Mucosa of rectum (tissue), 2 donors: ENCODE measurements at regions not wholly inside any gene's neighbourhood (a gene's known extent, or its start where the extent isn't known, plus 50 kb on each side); places are given as distances from the start of the nearest gene placed in this dataset.
"Not testable (repeated sequence)": the region's sequence is repeated elsewhere in the genome, so short reads cannot be mapped to it uniquely, and the experiment has no call there.

Experiments used
- H3K27ac ChIP-seq, 2 donors: one replicate each; pipeline ENCODE4 v1.7.0; 2013; ENCODE audit warnings: inconsistent platforms in 2 of 2, low read depth in 2 of 2, low read length in 2 of 2
- H3K27me3 ChIP-seq, 2 donors: one replicate each; pipeline ENCODE4 v1.7.0; 2013; ENCODE audit warnings: low read length in 2 of 2; ENCODE audit not compliant: control insufficient read depth in 2 of 2, insufficient read depth in 2 of 2
- H3K36me3 ChIP-seq, 2 donors: one replicate each; pipeline ENCODE4 v1.7.0; 2013; ENCODE audit warnings: low read length in 2 of 2; ENCODE audit not compliant: control insufficient read depth in 2 of 2, insufficient read depth in 2 of 2
- H3K4me1 ChIP-seq, 2 donors: one replicate each; pipeline ENCODE4 v1.7.0; 2013; ENCODE audit warnings: low read length in 2 of 2, mild to moderate bottlenecking in 1 of 2; ENCODE audit not compliant: control insufficient read depth in 2 of 2, insufficient read depth in 2 of 2
- H3K4me3 ChIP-seq, 2 donors: one replicate each; pipeline ENCODE4 v1.7.0; 2013; ENCODE audit warnings: low read length in 2 of 2
- H3K9ac ChIP-seq, 2 donors: one replicate each; pipeline ENCODE4 v1.7.0; 2013; ENCODE audit warnings: low read length in 2 of 2, low read depth in 1 of 2, mild to moderate bottlenecking in 1 of 2
- H3K9me3 ChIP-seq, 2 donors: one replicate each; pipeline ENCODE4 v1.7.0; 2013; ENCODE audit warnings: low read length in 2 of 2; ENCODE audit not compliant: control insufficient read depth in 2 of 2
- donor health status: healthy.
- donor health status: Normal muscosa, but diverticular disease.

DNA sequence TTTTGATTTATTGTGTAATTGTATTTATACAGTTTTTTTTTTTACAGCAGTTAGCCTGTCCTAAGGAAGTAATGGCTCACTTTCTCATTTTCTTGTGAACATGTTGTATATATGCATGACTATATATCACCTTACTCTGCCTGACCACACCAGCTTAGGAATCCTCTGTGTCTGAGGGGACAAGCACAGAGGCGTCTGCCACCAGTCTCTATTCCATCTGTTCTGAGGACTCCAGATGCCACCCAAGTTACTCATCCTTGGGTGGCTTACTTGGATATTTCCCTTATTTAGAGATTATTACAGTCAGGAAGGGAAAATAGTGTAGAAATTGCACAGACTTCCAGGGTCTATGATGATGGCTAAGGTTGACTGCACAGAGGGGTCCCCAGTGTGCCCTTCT lies 256.3 kb upstream of the C9orf72 start:
- H3K4me3 ChIP-seq, result no peak overlapping the region
- H3K27me3 ChIP-seq, result no peaks in the 10 kb centered on the region
- H3K4me1 ChIP-seq, result no peaks in the 10 kb centered on the region
- no peak overlapping the region for H3K27ac ChIP-seq
- H3K9me3 ChIP-seq, result no peaks in the 10 kb centered on the region
- H3K9ac ChIP-seq, result no peak overlapping the region
- no peaks in the 10 kb centered on the region for H3K36me3 ChIP-seq

DNA sequence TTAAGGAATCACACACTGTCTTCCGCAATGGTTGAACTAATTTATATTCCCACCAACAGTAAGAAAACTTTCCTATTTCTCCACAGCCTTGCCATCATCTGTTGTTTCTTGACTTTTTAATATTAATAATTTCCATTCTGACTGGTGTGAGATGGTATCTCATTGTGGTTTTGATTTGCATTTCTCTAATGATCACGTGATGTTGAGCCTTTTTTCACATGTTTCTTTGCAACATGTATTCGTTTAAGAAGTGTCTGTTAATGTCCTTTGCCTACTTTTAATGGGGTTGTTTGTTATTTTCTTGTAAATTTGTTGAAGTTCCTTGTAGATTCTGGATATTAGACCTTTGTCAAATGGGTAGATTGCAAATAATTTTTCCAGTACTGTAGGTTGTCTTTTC lies 258.8 kb upstream of the C9orf72 start:
- not testable (repeated sequence) for H3K36me3 ChIP-seq, H3K9me3 ChIP-seq, H3K4me1 ChIP-seq, H3K27ac ChIP-seq, H3K4me3 ChIP-seq, H3K27me3 ChIP-seq, H3K9ac ChIP-seq

DNA sequence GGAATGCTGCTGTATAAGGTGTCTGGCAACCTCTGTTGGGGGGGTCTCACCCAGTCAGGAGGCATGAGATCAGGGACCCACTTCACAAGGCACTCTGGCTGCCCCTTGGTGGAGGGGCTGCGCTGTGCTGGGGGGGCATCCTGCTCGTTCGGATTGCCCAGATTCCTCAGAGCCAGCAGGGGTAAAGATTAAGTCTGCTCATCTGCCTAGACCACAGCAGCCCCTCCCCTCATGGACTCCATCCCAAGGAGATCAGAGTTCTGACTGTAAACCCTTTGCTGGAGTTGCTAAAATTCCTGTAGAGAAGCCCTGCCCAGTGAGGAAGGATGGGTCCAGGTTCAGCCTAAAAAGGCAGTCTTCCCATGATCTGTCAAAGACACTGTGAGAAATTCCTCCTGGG lies 262.0 kb upstream of the C9orf72 start:
- Histone ChIP-seq H3K36me3 (no peaks in the 10 kb centered on the region), H3K27me3 (no peaks in the 10 kb centered on the region), H3K27ac (no peak overlapping the region), H3K9me3 (no peaks in the 10 kb centered on the region), H3K4me1 (no peaks in the 10 kb centered on the region), H3K9ac (no peak overlapping the region), H3K4me3 (no peak overlapping the region)

DNA sequence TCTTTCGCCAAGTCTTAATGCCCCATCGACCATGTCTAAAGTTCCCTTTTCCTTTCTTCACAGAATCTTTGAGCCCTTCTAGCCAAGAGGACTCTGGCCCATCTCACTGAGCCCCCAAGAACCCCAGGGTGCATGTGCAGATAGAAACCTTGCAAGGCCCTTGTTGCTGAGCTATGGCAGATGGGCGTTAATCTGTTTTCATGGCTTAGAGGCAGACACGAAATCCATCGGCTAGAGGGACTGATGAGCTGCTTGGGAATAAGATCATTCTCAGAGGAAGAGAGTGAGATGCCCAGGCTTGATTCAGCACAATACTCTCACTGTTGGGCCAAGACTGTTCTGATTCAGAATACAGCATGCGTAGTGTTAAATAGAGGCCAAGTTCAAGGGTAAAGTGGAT lies 262.5 kb upstream of the C9orf72 start:
- H3K27ac ChIP-seq, result no peak overlapping the region
- no peaks in the 10 kb centered on the region for H3K9me3 ChIP-seq
- no peaks in the 10 kb centered on the region for H3K27me3 ChIP-seq
- no peaks in the 10 kb centered on the region for H3K4me1 ChIP-seq
- no peak overlapping the region for H3K9ac ChIP-seq
- H3K4me3 ChIP-seq, result no peak overlapping the region
- no peaks in the 10 kb centered on the region for H3K36me3 ChIP-seq

DNA sequence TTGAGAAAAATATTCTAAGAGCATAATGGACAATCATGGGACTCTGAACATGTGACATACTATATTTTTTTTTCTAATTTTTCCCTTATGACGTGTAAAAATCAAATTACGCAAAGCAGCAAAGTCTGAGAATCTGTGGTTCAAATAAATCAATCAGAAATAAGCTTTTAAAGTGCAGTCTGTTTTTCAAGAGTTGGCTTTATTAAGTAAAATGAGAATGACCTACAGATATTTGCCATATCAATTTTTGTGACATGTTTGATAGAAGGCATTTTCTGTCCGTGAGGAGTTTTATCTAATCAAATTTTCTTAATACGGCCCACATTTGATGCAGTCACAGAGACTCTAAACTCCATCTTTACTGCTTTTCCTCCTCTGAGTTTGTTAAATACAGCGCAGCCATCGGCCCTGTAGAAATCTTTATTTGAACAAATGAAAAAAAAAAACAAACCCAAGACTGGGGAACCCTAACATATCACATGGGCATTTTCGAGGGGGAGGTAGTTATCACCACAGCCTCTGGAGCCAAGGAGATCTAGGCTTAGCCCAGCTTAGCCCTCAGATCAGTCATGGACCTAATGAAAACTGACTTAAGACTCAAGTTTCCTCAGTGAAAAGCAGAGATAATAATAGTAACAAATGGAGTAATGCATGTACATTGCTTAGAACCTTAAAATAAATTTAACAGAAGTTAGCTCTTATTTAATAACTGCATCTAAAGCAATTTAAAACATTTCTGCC lies 263.6 kb upstream of the C9orf72 start:
- no peaks in the 10 kb centered on the region for H3K4me1 ChIP-seq
- H3K4me3 ChIP-seq, result no peak overlapping the region
- H3K27ac ChIP-seq, result no peak overlapping the region
- no peaks in the 10 kb centered on the region for H3K27me3 ChIP-seq
- no peaks in the 10 kb centered on the region for H3K36me3 ChIP-seq
- no peak overlapping the region for H3K9ac ChIP-seq
- H3K9me3 ChIP-seq, result no peaks in the 10 kb centered on the region

DNA sequence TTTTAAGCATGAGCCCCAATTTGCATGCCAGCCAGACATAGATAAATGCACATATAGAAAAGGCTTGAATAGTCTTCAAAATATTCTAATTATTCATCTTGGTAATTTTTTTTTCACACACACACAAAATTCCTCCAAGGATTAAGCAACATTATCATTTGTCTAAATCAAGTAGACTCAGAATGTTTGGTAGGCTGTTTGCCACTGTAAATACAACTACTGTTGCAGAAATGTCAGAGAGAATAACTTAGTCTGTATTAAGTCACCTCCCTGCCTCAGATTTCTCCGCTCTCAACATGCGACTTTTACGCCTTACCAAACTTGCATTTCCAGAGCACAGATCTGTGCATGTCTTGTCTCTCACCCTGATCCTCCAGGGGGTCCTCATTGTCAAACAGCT lies 265.6 kb upstream of the C9orf72 start:
- Histone ChIP-seq H3K27ac (no peak overlapping the region), H3K4me3 (no peak overlapping the region), H3K4me1 (no peaks in the 10 kb centered on the region), H3K9me3 (no peaks in the 10 kb centered on the region), H3K27me3 (no peaks in the 10 kb centered on the region), H3K9ac (no peak overlapping the region), H3K36me3 (no peaks in the 10 kb centered on the region)

DNA sequence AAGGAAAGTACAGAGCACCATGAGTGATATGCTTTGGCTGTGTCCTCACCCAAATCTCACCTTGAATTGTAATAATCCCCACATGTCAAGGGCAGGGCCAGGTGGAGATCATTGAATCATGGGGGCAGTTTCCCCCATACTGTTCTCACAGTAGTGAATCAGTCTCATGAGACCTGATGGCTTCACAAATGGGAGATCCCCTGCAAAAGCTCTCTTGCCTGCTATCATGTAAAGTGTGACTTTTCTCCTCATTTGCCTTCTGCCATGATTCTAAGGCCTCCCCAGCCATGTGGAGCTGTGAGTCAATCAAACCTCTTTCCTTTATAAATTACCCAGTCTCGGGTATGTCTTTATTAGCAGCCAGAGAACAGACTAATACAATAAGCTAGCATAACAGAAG lies 266.5 kb upstream of the C9orf72 start:
- not testable (repeated sequence) for H3K9me3 ChIP-seq, H3K4me3 ChIP-seq, H3K4me1 ChIP-seq, H3K27me3 ChIP-seq, H3K27ac ChIP-seq, H3K9ac ChIP-seq, H3K36me3 ChIP-seq

DNA sequence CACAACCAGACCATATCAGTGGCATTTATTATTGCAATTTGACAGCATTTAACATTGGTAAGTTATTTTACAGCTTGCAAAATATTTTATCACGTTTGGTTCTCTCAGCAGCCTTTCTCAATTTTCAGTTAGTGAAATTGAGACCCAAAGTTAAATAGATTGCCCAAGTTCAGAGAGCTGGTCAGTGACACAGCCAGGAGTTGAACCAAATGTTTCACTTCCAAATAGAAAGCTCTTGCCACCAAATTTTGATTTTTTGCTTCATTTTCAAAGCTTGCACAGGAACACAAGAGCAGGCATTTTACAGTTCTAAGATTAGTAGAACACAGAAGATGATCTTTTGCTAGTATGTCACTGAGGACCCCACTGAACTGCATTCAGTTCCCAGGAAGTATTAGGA lies 271.5 kb upstream of the C9orf72 start:
- Histone ChIP-seq H3K27me3 (no peaks in the 10 kb centered on the region), H3K9ac (no peak overlapping the region), H3K4me1 (no peaks in the 10 kb centered on the region), H3K9me3 (no peaks in the 10 kb centered on the region), H3K4me3 (no peak overlapping the region), H3K36me3 (no peaks in the 10 kb centered on the region), H3K27ac (no peak overlapping the region)

DNA sequence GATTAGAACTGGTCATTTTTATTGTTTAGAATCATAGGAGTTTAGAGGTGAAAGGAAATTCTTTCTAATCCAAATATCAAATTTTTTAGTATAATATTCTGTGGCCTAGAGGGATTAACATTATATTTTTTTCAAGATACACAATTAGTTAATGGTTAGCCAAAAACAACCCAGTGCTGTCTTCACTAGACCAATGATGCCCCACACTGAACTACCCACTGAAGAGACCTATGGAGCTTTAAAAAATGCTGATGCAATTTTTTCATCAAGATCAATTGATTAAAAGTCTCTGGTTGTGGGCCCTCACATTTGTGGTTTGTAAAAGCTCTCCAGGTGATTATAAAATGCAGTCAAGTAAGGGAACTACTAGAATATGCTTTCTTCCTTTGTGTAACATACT lies 274.1 kb upstream of the C9orf72 start:
- H3K4me1 ChIP-seq, result no peaks in the 10 kb centered on the region
- no peak overlapping the region for H3K27ac ChIP-seq
- no peaks in the 10 kb centered on the region for H3K27me3 ChIP-seq
- no peaks in the 10 kb centered on the region for H3K36me3 ChIP-seq
- H3K4me3 ChIP-seq, result no peak overlapping the region
- H3K9me3 ChIP-seq, result no peaks in the 10 kb centered on the region
- H3K9ac ChIP-seq, result no peak overlapping the region

DNA sequence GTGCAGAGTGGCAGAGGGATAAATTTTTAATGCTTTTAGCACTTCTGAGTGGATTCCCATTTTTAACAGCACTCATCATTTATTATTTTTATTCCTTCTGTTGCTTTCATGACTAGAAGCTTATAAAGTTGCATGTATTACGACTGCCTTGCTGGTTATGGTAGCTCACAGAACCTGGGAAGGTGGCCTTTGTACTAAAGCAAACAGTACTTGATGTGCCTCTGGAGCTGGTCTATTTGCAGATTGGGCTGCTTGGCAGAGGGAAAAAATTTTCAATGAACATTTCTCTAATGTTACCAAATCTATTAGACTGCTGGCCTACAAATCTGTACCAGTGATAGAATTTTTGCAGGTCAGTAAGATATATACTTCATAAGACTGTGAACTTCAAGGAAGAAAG lies 274.5 kb upstream of the C9orf72 start:
- Histone ChIP-seq H3K4me3 (no peak overlapping the region), H3K9me3 (no peaks in the 10 kb centered on the region), H3K27me3 (no peaks in the 10 kb centered on the region), H3K36me3 (no peaks in the 10 kb centered on the region), H3K4me1 (no peaks in the 10 kb centered on the region), H3K27ac (no peak overlapping the region), H3K9ac (no peak overlapping the region)

DNA sequence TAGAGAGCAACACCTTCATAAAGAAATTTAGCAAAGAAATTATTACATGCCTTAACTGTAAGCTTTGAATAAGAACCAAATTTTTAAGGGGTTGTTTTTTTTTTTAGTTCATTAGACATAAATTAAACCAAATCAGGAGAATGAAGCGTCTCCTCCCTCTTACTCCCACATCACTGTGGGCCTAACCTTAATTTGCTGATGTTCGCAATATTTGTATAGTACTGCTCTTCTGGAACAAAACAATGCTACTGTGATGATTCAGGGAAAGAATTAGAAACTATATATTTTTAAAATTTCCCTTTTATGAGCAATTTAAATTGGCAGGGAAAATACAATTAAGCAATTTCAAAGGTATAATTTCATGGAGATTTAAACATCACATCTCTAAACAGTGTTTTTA lies 275.0 kb upstream of the C9orf72 start:
- H3K9ac ChIP-seq, result no peak overlapping the region
- H3K27ac ChIP-seq, result no peak overlapping the region
- no peaks in the 10 kb centered on the region for H3K4me1 ChIP-seq
- no peak overlapping the region for H3K4me3 ChIP-seq
- no peaks in the 10 kb centered on the region for H3K9me3 ChIP-seq
- H3K27me3 ChIP-seq, result no peaks in the 10 kb centered on the region
- no peaks in the 10 kb centered on the region for H3K36me3 ChIP-seq
